ENCODE measurements at regions not wholly inside any gene's neighbourhood (a gene's known extent, or its start where the extent isn't known, plus 50 kb on each side); places are given as distances from the start of the nearest gene placed in this dataset.

- DNase-seq, result no peak
These were observed 86.0 kb upstream of the RAI14 start for GRCh38 chr5:34570143-34570542.

- DNase-seq, result no peak
These were observed 85.1 kb upstream of the RAI14 start for GRCh38 chr5:34570721-34571676.

- DNase-seq, result no peak
These were observed 84.5 kb upstream of the RAI14 start for GRCh38 chr5:34571677-34572041.

GRCh38 chr5:34574936-34575467 lies 81.1 kb upstream of the RAI14 start:
- no peak for DNase-seq

- DNase-seq, result no peak
These were observed 79.0 kb upstream of the RAI14 start for GRCh38 chr5:34576891-34577666.

GRCh38 chr5:34578962-34579361 lies 77.2 kb upstream of the RAI14 start:
- DNase-seq, result no peak

- no peak for DNase-seq
These were observed 75.1 kb upstream of the RAI14 start for GRCh38 chr5:34580983-34581382.

GRCh38 chr5:34582371-34582770 lies 73.8 kb upstream of the RAI14 start:
- DNase-seq, result no peak

GRCh38 chr5:34583167-34583566 lies 73.0 kb upstream of the RAI14 start:
- DNase-seq, result no peak

- DNase-seq, result no peak
These were observed 72.0 kb upstream of the RAI14 start for GRCh38 chr5:34584165-34584564.

- no peak for DNase-seq
These were observed 70.5 kb upstream of the RAI14 start for GRCh38 chr5:34585601-34586104.

- no peak for DNase-seq
These were observed 69.8 kb upstream of the RAI14 start for GRCh38 chr5:34586117-34586885.

GRCh38 chr5:34587355-34588241 lies 68.5 kb upstream of the RAI14 start:
- no peak for DNase-seq

- no peak for DNase-seq
These were observed 66.3 kb upstream of the RAI14 start for GRCh38 chr5:34589832-34590231.

- no peak for DNase-seq
These were observed 64.4 kb upstream of the RAI14 start for GRCh38 chr5:34591723-34592122.

GRCh38 chr5:34597034-34598027 lies 58.8 kb upstream of the RAI14 start:
- DNase-seq, result no peak

GRCh38 chr5:34598177-34598794 lies 57.8 kb upstream of the RAI14 start:
- DNase-seq, result no peak

GRCh38 chr5:34599471-34600117 lies 56.5 kb upstream of the RAI14 start:
- no peak for DNase-seq

GRCh38 chr5:34600118-34600493 lies 56.0 kb upstream of the RAI14 start:
- DNase-seq, result no peak

Measured in hippocampal formation (tissue), 2 donors.